Uterus (tissue), 3 donors: ENCODE measurements at regions not wholly inside any gene's neighbourhood (a gene's known extent, or its start where the extent isn't known, plus 50 kb on each side); places are given as distances from the start of the nearest gene placed in this dataset.

Experiments used
- DNase-seq, 2 donors: peaks; one replicate each; pipeline ENCODE4 v3.0.0-alpha.2; 2019 to 2020
- H3K27ac ChIP-seq, 2 donors: fragments of 200-600 bp; sonication (generic); 1 replicate in 1 of 2; 2 replicates in 1 of 2; pipeline ENCODE4 v1.5.1; 2016 to 2018
- H3K27me3 ChIP-seq, 2 donors: fragments of 200-600 bp; sonication (generic); one replicate each; pipeline ENCODE4 v1.5.1; 2018 to 2019; ENCODE audit warnings: control low read depth in 1 of 2
- H3K36me3 ChIP-seq, 2 donors: fragments of 200-600 bp; sonication (generic); one replicate each; pipeline ENCODE4 v1.5.1; 2019; ENCODE audit warnings: control low read depth in 1 of 2
- H3K4me1 ChIP-seq, 2 donors: fragments of 200-600 bp; sonication (generic); one replicate each; pipeline ENCODE4 v1.5.1; 2018 to 2019; ENCODE audit warnings: control low read depth in 1 of 2
- H3K4me3 ChIP-seq, 2 donors: fragments of 200-600 bp; sonication (generic); 1 replicate in 1 of 2; 2 replicates in 1 of 2; pipeline ENCODE4 v1.5.1; 2018 to 2019; ENCODE audit warnings: mild to moderate bottlenecking in 1 of 2
- H3K9me3 ChIP-seq, 2 donors: fragments of 200-600 bp; sonication (generic); one replicate each; pipeline ENCODE4 v1.5.1; 2019; ENCODE audit warnings: control low read depth in 1 of 2
- POLR2A ChIP-seq, 2 donors: fragments of 450-650 bp; IDR thresholded peaks; one replicate each; pipeline ENCODE4 v1.6.1; 2016; ENCODE audit warnings: antibody characterized with exemption in 2 of 2, mild to moderate bottlenecking in 1 of 2, moderate library complexity in 1 of 2
- intact Hi-C: fragments of 100-400 bp; cut with DNase I; formaldehyde crosslinking; loops from one replicate; pipeline ENCODE4 v1.15.1; 2023; ENCODE audit warnings: low total_unique reads
- TF ChIP-seq, protein P1 (sequence below), 4 experiments: fragments of 200-600 bp in 2 of 4; fragments of 450-650 bp in 2 of 4; sonication (generic) in 2 of 4; IDR thresholded peaks; one replicate each; pipeline ENCODE4 v1.5.1; 2016 to 2019; ENCODE audit warnings: antibody characterized with exemption in 4 of 4, mild to moderate bottlenecking in 2 of 4, moderate library complexity in 1 of 4
- donor health status: DM: yes; HTN: yes; CAD: no.

DNA sequence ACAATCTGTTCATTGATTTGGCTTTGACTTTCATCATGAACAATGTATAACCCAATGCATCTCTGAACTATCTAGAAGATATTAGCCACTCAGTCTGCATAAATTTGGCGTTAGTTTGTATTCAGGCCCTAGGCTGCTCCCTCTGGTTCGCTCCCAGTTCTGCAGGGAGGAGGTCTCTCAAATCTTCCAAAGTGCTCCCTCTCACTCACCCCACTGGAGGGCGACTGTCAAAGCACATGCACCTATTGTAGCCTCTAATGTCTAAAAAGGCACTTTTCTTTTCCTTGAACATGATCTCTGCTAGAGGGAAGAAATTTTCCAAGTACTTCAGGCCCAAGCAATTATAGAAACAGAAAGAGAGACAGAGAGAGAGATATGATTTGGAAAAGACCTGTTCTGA is 291.5 kb downstream of the TDRD15 start:
- no peak for TF ChIP-seq POLR2A (IDR thresholded peaks at IDR 0.05)
- TF ChIP-seq, protein P1, sequence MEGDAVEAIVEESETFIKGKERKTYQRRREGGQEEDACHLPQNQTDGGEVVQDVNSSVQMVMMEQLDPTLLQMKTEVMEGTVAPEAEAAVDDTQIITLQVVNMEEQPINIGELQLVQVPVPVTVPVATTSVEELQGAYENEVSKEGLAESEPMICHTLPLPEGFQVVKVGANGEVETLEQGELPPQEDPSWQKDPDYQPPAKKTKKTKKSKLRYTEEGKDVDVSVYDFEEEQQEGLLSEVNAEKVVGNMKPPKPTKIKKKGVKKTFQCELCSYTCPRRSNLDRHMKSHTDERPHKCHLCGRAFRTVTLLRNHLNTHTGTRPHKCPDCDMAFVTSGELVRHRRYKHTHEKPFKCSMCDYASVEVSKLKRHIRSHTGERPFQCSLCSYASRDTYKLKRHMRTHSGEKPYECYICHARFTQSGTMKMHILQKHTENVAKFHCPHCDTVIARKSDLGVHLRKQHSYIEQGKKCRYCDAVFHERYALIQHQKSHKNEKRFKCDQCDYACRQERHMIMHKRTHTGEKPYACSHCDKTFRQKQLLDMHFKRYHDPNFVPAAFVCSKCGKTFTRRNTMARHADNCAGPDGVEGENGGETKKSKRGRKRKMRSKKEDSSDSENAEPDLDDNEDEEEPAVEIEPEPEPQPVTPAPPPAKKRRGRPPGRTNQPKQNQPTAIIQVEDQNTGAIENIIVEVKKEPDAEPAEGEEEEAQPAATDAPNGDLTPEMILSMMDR (IDR thresholded peaks at IDR 0.05), result no peak

DNA sequence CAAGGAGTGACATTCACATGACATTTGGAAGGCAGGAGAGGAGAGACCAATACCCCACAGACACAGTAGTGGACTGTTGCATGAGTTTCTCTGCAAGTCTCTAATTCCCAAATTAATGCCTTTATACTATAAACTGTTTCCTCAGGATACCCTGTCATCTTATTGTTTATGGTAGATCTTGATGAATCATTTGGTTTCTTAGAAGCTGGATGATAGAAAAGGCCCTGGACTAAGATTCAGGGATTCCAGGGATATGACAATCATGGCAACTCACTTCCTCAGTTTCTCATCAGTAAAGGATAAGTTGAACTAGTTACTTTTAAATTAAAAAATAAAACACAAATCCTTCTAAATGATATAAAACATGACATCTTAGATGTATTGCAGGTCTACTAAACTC is 292.5 kb downstream of the TDRD15 start:
- DNase-seq, result no peak
- Histone ChIP-seq H3K36me3 (no peaks in the 10 kb centered on the region), H3K27ac (no peak overlapping the region), H3K4me1 (no peaks in the 10 kb centered on the region), H3K27me3 (no peaks in the 10 kb centered on the region), H3K9me3 (no peaks in the 10 kb centered on the region), H3K4me3 (no peak overlapping the region)
- TF ChIP-seq POLR2A (IDR thresholded peaks at IDR 0.05), result no peak
- TF ChIP-seq, protein P1 (IDR thresholded peaks at IDR 0.05), result no peak
- intact Hi-C loops, result no loop called here

More for the DNA sequence above, 291.5 kb downstream of the TDRD15 start:
- no peak overlapping the region for H3K4me3 ChIP-seq
- no peaks in the 10 kb centered on the region for H3K4me1 ChIP-seq
- H3K9me3 ChIP-seq, result no peaks in the 10 kb centered on the region
- intact Hi-C loops, result no loop called here
- DNase-seq, result no peak
- H3K27ac ChIP-seq, result no peak overlapping the region
- H3K27me3 ChIP-seq, result no peaks in the 10 kb centered on the region
- H3K36me3 ChIP-seq, result no peaks in the 10 kb centered on the region

DNA sequence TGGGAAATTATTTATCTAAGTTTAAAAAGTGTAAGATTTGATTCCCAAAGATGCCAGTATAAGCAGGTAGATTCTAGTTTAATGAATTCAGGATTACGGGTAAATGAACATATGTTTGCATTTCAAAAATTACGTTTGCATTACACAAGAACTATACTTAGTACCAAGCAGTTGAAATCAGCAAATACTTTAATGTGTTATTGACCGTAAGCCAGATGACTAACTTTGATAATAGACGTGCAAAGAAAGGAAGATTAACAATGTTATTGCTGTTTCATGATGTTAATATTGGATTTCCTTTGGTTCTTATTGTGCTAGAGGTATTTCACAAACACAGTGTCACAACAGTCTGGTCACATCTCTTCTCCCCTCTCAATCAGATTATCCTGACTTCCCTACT is 294.7 kb downstream of the TDRD15 start:
- H3K36me3 ChIP-seq, result no peaks in the 10 kb centered on the region
- no peak for TF ChIP-seq POLR2A (IDR thresholded peaks at IDR 0.05)
- TF ChIP-seq, protein P1 (IDR thresholded peaks at IDR 0.05), result no peak
- no peaks in the 10 kb centered on the region for H3K27me3 ChIP-seq
- H3K9me3 ChIP-seq, result no peaks in the 10 kb centered on the region
- no peak overlapping the region for H3K4me3 ChIP-seq
- intact Hi-C loops, result no loop called here
- DNase-seq, result no peak
- H3K4me1 ChIP-seq, result no peaks in the 10 kb centered on the region
- H3K27ac ChIP-seq, result no peak overlapping the region

DNA sequence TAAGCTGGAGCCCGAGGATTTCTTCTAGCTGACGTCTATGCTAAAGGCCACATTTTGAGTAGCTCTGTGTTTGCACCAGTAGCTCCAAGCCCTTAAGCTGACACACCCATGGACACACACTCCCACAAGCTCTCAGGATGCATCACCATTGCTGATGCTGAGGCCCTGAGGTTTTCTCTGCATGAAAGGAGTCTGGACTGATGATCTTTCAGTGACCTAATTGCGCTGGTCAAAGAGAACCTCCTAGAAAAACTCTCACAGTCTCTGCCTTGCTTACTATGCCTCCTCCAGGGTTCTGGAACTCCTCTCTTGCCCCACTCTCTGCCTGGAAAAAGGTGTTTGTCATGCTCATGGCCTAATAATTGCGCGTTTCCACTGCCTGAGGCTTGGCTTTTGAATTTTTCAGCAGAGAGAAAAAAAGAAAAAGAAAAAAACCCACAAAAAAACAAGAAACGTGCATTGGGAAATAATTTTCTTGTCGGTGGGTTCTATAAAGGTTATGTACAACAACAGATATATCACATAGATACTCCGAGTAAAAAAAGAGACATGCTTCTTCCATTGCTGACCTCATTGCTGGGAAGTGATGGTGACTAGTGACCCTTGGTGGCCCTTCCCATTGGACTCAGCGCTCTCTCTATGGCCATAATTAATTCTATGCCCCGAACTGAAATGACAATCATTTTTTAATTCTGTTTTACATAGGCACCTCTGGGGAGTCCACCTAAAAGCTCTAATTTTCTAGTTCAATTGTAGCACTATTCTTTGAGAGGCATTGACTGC is 297.0 kb downstream of the TDRD15 start:
- no peak overlapping the region for H3K27ac ChIP-seq
- no peak for DNase-seq
- intact Hi-C loops, result no loop called here
- TF ChIP-seq, protein P1 (IDR thresholded peaks at IDR 0.05), result no peak
- TF ChIP-seq POLR2A (IDR thresholded peaks at IDR 0.05), result no peak
- no peaks in the 10 kb centered on the region for H3K9me3 ChIP-seq
- H3K4me3 ChIP-seq, result no peak overlapping the region
- no peaks in the 10 kb centered on the region for H3K4me1 ChIP-seq
- no peaks in the 10 kb centered on the region for H3K36me3 ChIP-seq
- no peaks in the 10 kb centered on the region for H3K27me3 ChIP-seq

DNA sequence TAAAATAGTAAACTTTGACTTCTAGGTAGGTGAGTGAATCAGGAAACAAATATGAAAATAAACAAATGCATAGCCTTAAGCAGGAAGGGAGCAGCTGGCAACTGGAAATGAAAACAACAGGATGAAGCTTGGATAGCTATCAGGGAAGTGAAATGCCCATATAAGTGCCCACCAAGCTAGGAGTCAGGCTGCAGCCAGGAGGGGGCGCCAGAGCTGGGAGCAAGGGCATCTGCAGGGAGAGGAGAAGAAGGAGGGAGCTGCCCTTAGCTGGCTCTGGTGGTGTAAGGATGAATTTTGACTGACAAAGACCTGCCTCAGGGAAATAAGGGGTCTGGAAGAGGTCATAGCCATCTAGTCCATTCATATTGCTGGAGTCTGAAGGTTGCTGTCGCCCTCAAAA is 298.3 kb downstream of the TDRD15 start:
- no peaks in the 10 kb centered on the region for H3K36me3 ChIP-seq
- TF ChIP-seq POLR2A (IDR thresholded peaks at IDR 0.05), result no peak
- TF ChIP-seq, protein P1 (IDR thresholded peaks at IDR 0.05), result no peak
- no peaks in the 10 kb centered on the region for H3K27me3 ChIP-seq
- H3K27ac ChIP-seq, result no peak overlapping the region
- no peak for DNase-seq
- H3K4me3 ChIP-seq, result no peak overlapping the region
- intact Hi-C loops, result no loop called here
- no peaks in the 10 kb centered on the region for H3K4me1 ChIP-seq
- no peaks in the 10 kb centered on the region for H3K9me3 ChIP-seq
